Activated T-cell treated with anti-CD3 and anti-CD28 coated beads for 4 hours (primary cell): ENCODE measurements at regions not wholly inside any gene's neighbourhood (a gene's known extent, or its start where the extent isn't known, plus 50 kb on each side); places are given as distances from the start of the nearest gene placed in this dataset.

Source experiments
- DNase-seq: peaks from one replicate; pipeline ENCODE4 v3.0.0-alpha.2; 2020

DNA sequence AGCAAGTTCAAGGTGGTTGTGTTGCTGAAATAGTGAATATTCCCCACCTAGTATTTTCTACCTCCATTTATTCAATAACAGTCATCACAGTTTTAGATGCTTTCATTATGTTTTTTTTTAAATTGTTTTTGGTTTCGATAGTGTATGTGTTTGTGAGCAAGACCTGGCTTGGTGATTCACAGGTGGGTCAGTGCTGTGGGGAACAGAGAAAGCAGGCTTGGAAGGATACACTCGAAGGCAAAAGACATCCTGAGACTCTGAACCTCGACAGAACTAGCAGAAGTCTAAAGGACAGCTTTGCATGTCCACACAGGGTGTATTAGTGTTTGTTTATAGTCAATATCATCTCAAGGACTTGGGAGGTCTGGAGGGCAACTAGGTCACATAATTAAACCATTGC lies 551.5 kb downstream of the RIT2 start:
- no peak for DNase-seq

DNA sequence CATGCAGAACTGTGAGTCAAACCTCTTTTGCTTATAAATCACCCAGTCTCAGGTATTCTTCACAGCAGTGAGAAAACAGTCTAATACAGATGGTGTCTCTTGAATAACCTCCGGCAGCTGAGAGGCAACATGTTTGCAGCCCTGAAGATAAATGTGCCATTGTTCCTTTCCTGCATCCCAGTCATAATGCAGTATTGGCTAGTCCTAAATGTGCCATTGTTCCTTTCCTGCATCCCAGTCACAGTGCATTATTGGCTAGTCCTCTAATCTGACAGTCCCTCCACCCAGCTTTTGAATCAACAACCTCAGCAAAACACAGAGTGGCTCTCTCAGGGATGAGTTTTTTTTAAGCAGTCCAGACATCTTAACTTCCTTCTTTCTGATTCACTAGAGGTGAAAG lies 550.7 kb downstream of the RIT2 start:
- DNase-seq: no peak

GRCh38 chr18:42568773-42569172 lies 546.7 kb downstream of the RIT2 start:
- no peak for DNase-seq

GRCh38 chr18:42574871-42575270 lies 540.6 kb downstream of the RIT2 start:
- DNase-seq: no peak

GRCh38 chr18:42576124-42576523 lies 539.4 kb downstream of the RIT2 start:
- no peak for DNase-seq

- DNase-seq: no peak
These were observed 536.7 kb downstream of the RIT2 start for GRCh38 chr18:42578792-42579191.

DNA sequence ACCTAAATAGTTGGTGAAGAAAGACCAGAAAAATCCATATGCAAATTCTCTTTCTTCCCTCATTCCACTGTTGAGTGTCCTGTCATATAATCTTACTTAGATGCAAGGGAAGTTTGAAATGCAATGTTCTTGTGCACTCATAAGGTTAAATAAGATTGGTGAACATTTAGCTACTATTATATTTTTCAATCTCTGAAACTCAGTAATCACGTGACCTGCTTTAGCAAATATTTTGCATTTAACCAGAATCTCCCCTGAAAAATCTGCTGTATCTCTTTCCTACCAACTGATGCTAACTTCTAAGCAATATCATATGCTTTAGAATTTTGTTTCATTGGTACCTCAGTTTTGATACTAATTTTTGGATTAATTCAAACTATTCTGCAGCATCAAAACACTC lies 533.2 kb downstream of the RIT2 start:
- no peak for DNase-seq

GRCh38 chr18:42583283-42583731 lies 532.2 kb downstream of the RIT2 start:
- DNase-seq: no peak

DNA sequence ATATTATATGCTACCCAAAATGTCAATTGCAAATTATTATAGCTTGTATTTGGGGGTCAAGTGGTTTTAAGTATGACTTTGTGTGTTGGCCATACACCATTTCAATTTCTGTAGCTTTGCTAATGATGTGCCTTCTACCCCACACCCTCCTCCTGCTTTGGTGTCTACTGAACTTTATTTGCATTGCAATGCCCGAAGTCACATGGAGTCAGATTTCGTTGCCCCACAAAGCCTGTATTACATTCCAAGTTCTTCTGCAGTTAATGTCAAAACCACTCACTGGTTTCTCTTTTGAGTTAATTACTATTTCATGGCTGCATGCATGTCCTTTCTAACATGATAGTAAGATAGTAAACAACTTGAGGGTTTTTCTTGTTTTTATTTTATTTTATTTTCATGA lies 528.9 kb downstream of the RIT2 start:
- DNase-seq: no peak

- no peak for DNase-seq
These were observed 526.7 kb downstream of the RIT2 start for GRCh38 chr18:42588786-42589185.

GRCh38 chr18:42604820-42605219 lies 510.7 kb downstream of the RIT2 start:
- no peak for DNase-seq

DNA sequence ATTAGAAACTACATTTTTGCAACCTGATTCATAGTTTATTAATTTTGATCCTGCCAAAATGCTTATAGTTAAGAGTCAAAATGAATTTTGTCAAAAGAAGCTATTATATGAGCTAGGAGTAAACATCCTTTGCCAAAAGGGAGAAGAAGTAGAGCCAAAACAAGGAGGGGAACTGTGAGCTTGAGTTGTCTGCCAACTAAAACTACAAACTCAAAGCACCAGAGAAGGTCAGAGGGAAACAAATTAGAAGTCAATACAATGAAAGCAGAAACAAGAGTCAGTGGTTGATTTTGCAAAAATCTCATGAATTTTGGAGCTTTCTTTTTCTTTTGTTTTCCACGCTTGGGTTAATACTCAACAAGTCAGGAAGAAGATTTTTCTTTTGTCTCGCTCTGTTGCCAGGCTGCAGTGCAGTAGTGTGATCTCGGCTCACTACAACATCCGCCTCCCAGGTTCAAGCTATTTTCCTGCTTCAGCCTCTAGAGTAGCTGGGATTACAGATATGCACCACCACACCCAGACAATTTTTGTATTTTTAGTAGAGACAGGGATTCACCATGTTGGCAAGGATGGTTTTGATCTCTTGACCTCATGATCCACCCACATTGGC lies 508.5 kb downstream of the RIT2 start:
- no peak for DNase-seq

- no peak for DNase-seq
These were observed 504.4 kb downstream of the RIT2 start for GRCh38 chr18:42611134-42611533.

DNA sequence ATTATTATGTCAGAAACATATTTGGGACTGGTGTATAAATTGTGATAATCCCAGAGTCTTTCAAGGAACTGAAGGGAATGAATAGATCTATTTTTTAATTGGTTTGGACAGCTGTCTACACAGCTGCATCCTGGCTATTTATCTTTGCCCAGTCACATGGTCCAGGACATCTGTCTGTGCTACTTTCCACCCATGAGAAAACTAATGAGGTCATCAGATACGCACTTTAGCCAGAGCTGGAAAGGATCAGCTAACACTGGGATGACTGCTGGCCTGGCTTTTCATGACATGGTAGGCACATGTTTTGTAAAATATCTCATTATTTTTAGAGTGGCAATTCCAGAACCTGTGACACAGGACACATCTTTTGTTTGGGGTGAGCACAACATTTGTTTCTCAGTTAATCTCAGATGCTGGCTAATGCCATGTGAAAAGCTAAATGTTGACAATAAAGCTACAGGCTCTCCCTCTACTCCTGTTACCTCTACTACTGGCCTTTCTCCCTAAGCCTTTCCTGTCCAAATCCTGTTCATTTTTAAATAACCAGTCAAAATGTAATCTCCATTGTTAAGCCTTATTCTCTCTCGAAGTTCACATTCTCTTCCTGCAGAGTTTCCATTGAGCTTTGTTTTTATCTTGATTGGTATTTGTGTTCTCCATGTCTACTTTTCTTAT lies 500.7 kb downstream of the RIT2 start:
- DNase-seq: no peak

DNA sequence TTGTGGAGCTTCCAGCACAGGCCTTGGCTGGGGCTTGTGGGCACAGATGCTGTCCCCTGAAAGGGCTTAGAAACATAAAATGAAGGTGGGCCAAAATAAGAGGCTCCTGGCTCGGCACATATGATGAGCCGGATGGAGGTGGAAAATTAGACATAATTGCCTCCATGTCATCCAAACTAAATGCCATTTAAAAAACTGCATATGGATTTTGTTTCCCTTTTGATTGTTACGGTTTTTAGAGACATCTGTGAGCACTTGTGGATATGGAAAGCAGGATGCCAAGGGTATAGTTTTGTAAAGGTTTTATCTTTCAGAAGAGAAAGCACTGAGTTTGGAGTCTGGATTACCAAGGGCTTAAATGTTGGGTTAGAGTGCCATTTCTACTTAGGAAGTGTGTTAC lies 498.3 kb downstream of the RIT2 start:
- no peak for DNase-seq

DNA sequence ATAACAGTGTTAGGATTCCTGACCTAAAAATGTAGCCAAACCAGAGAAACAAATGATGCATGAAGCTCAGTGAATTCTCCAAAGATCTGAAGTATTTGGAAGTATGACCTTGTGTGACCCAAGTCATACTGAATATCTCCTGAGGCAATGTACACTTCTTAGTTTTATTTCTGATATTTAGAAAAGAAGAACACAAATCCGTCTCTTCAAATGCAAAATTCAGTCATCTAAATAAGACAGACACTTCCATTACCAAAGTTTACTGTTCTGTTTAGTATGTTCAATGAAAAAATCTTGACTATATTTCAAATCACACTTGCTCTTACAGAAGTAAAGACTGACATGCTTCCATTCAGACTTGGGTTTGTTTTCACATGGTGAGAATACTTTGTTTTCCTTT lies 495.7 kb downstream of the RIT2 start:
- no peak for DNase-seq

DNA sequence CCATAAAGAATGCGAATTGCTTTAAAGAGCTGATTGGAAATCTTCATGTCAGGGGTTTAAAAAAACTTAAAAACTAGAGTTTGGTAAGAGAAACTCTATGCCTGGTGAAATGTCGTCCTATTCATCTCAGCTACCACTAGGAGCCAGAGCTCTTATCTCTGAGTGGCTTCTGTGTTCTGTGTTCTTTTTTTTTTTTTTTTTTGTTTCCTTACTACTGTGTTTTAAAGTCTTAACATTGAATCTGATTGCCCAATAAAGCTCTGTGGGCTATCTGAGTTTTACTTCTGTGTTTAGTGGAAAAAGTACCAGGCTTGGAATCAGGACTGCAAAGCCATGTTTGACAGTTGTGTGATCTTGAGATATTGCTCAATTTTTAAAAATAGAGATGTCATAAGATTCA lies 494.8 kb downstream of the RIT2 start:
- DNase-seq: no peak

DNA sequence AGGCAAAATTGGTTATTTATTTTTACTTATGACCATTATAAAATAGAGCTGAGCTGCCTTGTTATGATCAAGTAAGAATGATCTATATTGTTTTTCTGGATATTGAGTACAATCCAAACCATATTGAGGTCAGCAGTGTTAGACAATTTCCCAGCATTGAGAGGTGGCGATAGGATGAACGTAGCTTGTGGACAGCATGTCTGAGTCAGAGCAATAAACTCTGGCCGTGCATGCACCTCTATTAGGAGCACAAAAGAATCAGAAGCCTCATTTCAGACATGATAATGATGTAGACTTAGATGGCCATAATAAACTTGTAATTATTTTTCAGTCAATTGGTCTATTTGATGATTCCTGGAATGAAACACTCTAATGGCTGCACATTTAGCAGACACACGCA lies 491.6 kb downstream of the RIT2 start:
- DNase-seq: no peak

GRCh38 chr18:42632801-42633200 lies 482.7 kb downstream of the RIT2 start:
- no peak for DNase-seq

GRCh38 chr18:42635378-42636048 lies 480.0 kb downstream of the RIT2 start:
- no peak for DNase-seq

- no peak for DNase-seq
These were observed 479.2 kb downstream of the RIT2 start for GRCh38 chr18:42636309-42636708.

- no peak for DNase-seq
These were observed 475.3 kb downstream of the RIT2 start for GRCh38 chr18:42640160-42640559.

GRCh38 chr18:42641996-42642395 lies 473.5 kb downstream of the RIT2 start:
- DNase-seq: no peak

GRCh38 chr18:42644729-42645131 lies 470.8 kb downstream of the RIT2 start:
- DNase-seq: no peak
